Caki2 (cell line): ENCODE measurements at regions not wholly inside any gene's neighbourhood (a gene's known extent, or its start where the extent isn't known, plus 50 kb on each side); places are given as distances from the start of the nearest gene placed in this dataset.
"Not testable (repeated sequence)": the region's sequence is repeated elsewhere in the genome, so short reads cannot be mapped to it uniquely, and the experiment has no call there.

Experiments
- DNase-seq: peaks from one replicate; pipeline ENCODE4 v3.0.0-alpha.2; 2015; ENCODE audit warnings: low read depth
- in situ Hi-C: cut with HindIII; loops from 2 replicates; pipeline ENCODE4 v1.10.0; 2016; ENCODE audit warnings: low sequenced_read_pairs, low pct_unique_long_range_greater_than_20kb, mixed read lengths

DNA sequence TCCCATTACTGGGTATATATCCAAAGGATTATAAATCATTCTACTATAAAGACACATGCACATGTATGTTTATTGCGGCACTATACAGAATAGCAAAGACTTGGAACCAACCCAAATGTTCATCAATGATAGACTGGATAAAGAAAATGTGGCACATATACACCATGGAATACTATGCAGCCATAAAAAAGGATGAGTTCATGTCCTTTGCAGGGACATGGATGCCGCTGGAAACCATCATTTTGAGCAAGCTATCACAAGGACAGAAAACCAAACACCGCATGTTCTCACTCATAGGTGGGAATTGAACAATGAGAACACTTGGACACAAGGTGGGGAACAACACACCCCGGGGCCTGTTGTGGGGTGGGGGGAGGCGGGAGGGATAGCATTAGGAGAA, 57.0 kb upstream of the NEUROD1 start:
- in situ Hi-C loops, DNase-seq: not testable (repeated sequence)

- in situ Hi-C loops: no loop called here
- DNase-seq: no peak
Measured at GRCh38 chr2:181738074-181738473, 57.8 kb upstream of the NEUROD1 start.

- no peak for DNase-seq
- in situ Hi-C loops: no loop called here
Measured at GRCh38 chr2:181738563-181738962, 58.2 kb upstream of the NEUROD1 start.

- in situ Hi-C loops: no loop called here
Measured at GRCh38 chr2:181741756-181742155, 61.4 kb upstream of the NEUROD1 start.

DNA sequence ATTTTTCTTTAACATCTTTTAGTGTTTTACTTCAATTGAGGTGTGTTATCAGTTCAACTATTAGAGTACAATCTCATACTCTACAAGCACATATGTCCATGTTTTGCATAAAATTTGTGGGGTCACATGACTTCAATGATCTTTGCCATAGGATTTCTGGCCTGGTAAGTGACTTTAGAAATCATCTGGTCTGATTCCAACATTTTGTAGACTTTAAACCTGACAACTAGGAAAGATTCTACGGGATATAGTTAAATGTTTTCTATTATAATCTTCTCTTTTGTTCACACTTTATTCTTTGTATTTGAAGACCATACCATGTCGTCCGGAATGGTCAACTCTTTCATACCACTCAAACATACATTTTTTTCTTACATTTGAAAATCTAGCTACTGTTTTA, 62.0 kb upstream of the NEUROD1 start:
- in situ Hi-C loops: no loop called here
- no peak for DNase-seq

More at GRCh38 chr2:181741756-181742155, 61.4 kb upstream of the NEUROD1 start:
- no peak for DNase-seq

DNA sequence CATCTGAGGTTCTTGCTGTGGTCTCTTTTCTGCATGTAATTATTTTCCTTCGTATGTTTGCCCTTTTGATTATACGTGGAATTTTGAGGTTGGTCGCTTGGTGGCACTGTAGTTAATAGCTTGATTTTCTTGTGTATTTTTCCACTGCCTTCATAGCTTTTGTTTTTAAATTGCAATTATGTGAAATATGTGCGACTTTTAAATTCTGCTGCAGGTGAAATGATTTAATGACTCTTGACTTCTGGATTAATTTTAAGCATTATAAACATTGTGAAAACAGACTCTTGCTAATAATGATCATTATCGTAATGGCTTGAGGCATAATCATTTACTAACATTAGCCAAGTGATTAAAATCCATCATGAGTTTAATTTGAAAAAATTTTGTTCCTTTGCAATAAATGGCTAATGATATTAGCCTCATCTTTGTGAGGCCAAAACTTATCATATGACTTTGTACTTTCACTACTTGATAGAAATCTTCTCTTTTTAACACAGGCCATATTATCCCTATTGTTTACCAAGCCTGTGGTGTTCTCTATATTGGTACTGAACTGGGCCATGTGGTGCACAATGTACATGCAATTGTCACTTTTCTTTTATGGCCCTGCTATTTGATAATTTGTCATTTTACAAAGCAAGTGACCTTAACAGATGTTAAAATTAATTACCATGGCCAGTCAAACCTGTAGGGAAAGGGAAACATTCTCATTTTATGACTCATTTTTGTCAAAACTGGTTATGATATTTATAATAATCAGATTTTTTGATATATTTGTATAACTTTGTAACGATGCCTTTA, 62.8 kb upstream of the NEUROD1 start:
- in situ Hi-C loops: no loop called here

GRCh38 chr2:181743723-181744031, 63.4 kb upstream of the NEUROD1 start:
- in situ Hi-C loops: no loop called here
- no peak for DNase-seq

More for the DNA sequence above, 62.8 kb upstream of the NEUROD1 start:
- DNase-seq: peak; percentile 66

GRCh38 chr2:181745796-181746540, 65.7 kb upstream of the NEUROD1 start:
- DNase-seq: no peak

DNA sequence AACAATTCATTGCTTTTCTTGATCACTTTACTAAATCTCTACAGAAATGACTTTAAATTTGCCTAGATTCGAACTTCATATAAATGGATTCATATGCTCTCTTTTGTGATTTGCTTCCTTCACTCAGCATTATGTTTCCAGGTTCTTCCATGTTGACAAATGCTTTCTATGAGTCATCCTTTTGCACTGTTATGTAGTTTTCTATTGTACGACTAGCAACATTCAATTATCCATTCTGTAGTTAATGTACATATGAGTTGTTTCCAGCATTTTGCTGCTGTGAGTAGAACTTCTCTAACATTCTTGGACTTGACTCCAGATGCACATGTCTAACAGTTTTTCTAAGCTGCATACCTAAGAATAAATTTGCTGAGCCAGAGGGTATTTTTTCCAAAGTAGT, 66.5 kb upstream of the NEUROD1 start:
- no peak for DNase-seq
- in situ Hi-C loops: no loop called here

More at GRCh38 chr2:181745796-181746540, 65.7 kb upstream of the NEUROD1 start:
- in situ Hi-C loops: no loop called here

GRCh38 chr2:181750305-181750704, 70.0 kb upstream of the NEUROD1 start:
- no peak for DNase-seq
- in situ Hi-C loops: no loop called here

DNA sequence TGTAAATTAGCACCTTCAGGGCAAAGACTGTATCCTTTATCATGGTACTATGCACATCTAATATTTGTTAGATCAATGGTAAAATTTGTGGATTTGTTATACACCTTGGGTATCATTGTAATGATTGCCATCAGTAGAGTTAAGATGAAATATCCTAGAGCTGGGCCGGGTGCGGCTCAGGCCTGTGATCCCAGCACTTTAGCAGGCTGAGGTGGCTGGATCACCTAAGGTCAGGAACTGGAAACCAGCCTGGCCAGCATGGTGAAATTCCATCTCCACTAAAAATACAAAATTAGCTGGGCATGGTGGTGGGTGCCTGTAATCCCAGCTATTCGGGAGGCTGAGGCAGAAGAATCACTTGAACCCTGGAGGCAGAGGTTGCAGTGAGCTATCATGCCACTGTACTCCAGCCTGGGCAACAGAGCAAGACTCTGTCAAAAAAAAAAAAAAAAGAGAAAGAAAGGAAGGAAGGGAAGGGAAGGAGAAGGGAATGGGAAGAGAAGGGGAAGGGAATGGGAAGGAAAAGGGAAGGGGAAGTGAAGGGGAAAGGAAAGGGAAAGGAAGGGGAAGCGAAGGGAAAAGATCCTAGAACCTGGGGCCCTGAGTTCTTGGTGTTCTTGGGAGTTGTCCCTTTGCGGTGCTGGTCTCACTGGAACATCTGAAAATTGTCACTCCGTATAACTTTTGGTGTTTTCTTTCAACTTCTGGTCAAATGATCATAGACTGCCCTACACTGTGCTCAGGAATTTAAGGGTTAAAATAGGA, 71.1 kb upstream of the NEUROD1 start:
- in situ Hi-C loops: no loop called here
- no peak for DNase-seq

GRCh38 chr2:181752301-181752700, 72.0 kb upstream of the NEUROD1 start:
- DNase-seq: no peak
- in situ Hi-C loops: no loop called here

DNA sequence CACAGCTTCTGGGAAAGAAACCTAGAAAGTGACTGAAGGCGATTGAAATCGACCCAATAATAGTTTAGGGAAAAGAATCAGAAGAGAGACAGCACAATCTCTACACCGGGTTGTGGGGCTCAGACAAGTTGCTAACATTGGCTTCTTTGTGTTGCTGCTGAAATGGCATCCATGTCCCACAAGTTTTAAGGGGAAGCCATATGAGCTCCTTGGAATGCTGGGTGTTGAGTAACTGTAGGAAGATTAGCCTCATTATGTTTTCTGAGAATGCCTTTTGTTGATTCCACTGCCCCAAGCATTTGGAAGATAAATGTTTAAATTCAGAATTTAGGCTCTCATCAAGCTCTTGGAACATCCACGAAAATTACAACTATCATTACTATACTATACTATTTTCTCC, 73.4 kb upstream of the NEUROD1 start:
- no peak for DNase-seq
- in situ Hi-C loops: no loop called here

DNA sequence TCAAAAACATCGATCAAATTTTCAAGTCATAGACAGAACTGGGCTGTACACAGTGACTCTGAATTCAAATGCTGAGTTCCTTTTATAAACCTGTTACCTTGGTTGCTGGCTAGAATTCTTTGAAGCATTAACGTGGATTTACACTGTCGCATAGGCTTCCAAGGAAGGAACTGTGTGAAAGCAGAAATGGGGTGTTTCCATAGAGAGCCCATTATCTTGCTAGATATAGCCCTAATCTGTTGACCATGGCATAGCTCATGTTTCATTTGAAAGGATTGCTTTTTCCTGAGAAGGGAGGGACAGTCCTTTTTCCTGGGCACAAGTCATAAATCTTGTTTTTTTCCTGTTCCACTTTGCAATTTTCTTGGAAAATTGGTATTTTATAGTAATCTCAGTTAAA, 73.8 kb upstream of the NEUROD1 start:
- DNase-seq: no peak
- in situ Hi-C loops: no loop called here

DNA sequence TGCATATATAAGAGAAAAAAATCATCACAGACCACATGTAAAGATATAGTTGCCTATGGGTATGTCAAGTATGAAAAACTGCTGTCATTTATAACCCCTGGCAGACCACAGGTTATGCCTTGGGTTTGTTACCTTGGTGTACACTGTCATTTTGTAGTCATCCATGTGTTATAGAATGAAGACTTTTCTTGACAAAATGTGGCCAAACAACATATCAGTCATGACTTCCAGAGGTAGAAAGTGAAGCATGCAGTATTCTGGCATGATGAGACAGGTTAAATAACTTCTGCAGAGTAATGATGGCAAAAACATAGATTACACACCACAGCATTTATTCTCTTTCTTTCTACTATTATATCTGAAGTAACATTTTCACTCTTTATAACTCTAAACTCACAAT, 74.9 kb upstream of the NEUROD1 start:
- DNase-seq: no peak
- in situ Hi-C loops: no loop called here

DNA sequence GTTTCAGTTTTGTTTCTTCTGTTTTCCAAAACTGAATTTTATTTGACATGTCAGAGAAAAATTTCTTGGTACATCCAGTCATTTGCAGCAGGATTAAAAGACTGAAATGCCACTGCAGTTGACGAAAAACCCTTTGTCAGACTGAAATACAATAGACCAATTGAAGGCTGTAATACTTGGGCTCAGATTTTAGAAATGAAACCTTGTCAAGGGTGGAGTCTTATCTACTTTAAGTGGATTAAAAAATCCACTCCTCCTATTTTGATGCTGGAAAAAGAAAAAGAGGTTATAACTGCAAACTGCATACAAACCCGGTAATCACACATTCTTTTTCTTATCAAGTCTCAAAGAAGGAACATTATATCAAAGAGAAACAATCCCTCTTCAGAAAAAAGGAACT, 80.2 kb upstream of the NEUROD1 start:
- in situ Hi-C loops: no loop called here
- DNase-seq: no peak

GRCh38 chr2:181761175-181761574, 80.9 kb upstream of the NEUROD1 start:
- in situ Hi-C loops: no loop called here

GRCh38 chr2:181762000-181762399, 81.7 kb upstream of the NEUROD1 start:
- in situ Hi-C loops: no loop called here
- DNase-seq: no peak

More at GRCh38 chr2:181761175-181761574, 80.9 kb upstream of the NEUROD1 start:
- no peak for DNase-seq

- no peak for DNase-seq
- in situ Hi-C loops: no loop called here
Measured at GRCh38 chr2:181762848-181763247, 82.5 kb upstream of the NEUROD1 start.
